MM.1S (cell line): ENCODE measurements at regions not wholly inside any gene's neighbourhood (a gene's known extent, or its start where the extent isn't known, plus 50 kb on each side); places are given as distances from the start of the nearest gene placed in this dataset.

ENCODE experiments used
- DNase-seq: peaks from one replicate; pipeline ENCODE4 v3.0.0-alpha.2; 2015
- H2AFZ ChIP-seq: fragments of 300-600 bp; sonication (generic); 2 replicates; pipeline ENCODE4 v1.6.0; 2016; ENCODE audit warnings: antibody characterized with exemption, low read length
- H3F3A ChIP-seq: fragments of 300-600 bp; sonication (generic); 2 replicates; pipeline ENCODE4 v1.6.1; 2016; ENCODE audit warnings: mild to moderate bottlenecking, antibody characterized with exemption, low read length, moderate library complexity, mixed read lengths; ENCODE audit not compliant: insufficient read depth
- H3K27ac ChIP-seq: fragments of 300-600 bp; sonication (generic); 2 replicates; pipeline ENCODE4 v1.5.1; 2016; ENCODE audit warnings: mild to moderate bottlenecking, low read length
- H3K27me3 ChIP-seq: fragments of 300-600 bp; sonication (generic); replicated peaks from 2 replicates; pipeline ENCODE4 v1.6.0; 2016; ENCODE audit warnings: low read length; ENCODE audit not compliant: insufficient read depth
- H3K36me3 ChIP-seq: fragments of 300-600 bp; sonication (generic); replicated peaks from 2 replicates; pipeline ENCODE4 v1.6.1; 2016; ENCODE audit warnings: mild to moderate bottlenecking, low read length, mixed read lengths; ENCODE audit not compliant: insufficient read depth
- H3K4me1 ChIP-seq: fragments of 300-600 bp; sonication (generic); 2 replicates; pipeline ENCODE4 v1.6.1; 2016; ENCODE audit warnings: low read length, mixed read lengths
- H3K4me2 ChIP-seq: fragments of 300-600 bp; sonication (generic); 2 replicates; pipeline ENCODE4 v1.6.0; 2016; ENCODE audit warnings: low read depth, low read length
- H3K4me3 ChIP-seq: fragments of 300-600 bp; sonication (generic); 2 replicates; pipeline ENCODE4 v1.5.1; 2016; ENCODE audit warnings: low read length, mixed read lengths
- H3K79me2 ChIP-seq: fragments of 300-600 bp; sonication (generic); 2 replicates; pipeline ENCODE4 v1.6.1; 2016; ENCODE audit warnings: mixed run types, low read length, mixed read lengths
- H3K9ac ChIP-seq: fragments of 300-600 bp; sonication (generic); 2 replicates; pipeline ENCODE4 v1.6.1; 2016; ENCODE audit warnings: low read length, mixed read lengths
- H3K9me2 ChIP-seq: fragments of 300-600 bp; sonication (generic); replicated peaks from 2 replicates; pipeline ENCODE4 v1.6.1; 2016; ENCODE audit warnings: mild to moderate bottlenecking, low read length, mixed read lengths; ENCODE audit not compliant: insufficient read depth
- H3K9me3 ChIP-seq: fragments of 300-600 bp; sonication (generic); replicated peaks from 2 replicates; pipeline ENCODE4 v1.6.1; 2016; ENCODE audit warnings: mild to moderate bottlenecking, low read length, mixed read lengths; ENCODE audit not compliant: insufficient read depth
- H4K20me1 ChIP-seq: fragments of 300-600 bp; sonication (generic); 2 replicates; pipeline ENCODE4 v1.6.1; 2016; ENCODE audit warnings: mild to moderate bottlenecking, low read length, moderate library complexity, mixed read lengths; ENCODE audit not compliant: insufficient read depth
- CTCF ChIP-seq: fragments of 300-600 bp; sonication (generic); IDR thresholded peaks from 2 replicates; pipeline ENCODE4 v1.5.1; 2016; ENCODE audit warnings: antibody characterized with exemption, low read length, mixed read lengths
- EZH2 ChIP-seq: fragments of 300-600 bp; sonication (generic); optimal IDR thresholded peaks from 2 replicates; pipeline ENCODE3; 2017; ENCODE audit warnings: low read depth, mild to moderate bottlenecking, antibody characterized with exemption, low read length, mixed read lengths
- EZH2phosphoT487 ChIP-seq: fragments of 300-600 bp; sonication (generic); IDR thresholded peaks from 2 replicates; pipeline ENCODE4 v1.6.1; 2018; ENCODE audit warnings: antibody characterized with exemption, low read length

- H3K36me3 ChIP-seq, result no peaks in the 10 kb centered on the region
- H3K4me1 ChIP-seq, result no peaks in the 10 kb centered on the region
Measured at GRCh38 chr17:12522336-12522735, 143.4 kb upstream of the MYOCD start.

DNA sequence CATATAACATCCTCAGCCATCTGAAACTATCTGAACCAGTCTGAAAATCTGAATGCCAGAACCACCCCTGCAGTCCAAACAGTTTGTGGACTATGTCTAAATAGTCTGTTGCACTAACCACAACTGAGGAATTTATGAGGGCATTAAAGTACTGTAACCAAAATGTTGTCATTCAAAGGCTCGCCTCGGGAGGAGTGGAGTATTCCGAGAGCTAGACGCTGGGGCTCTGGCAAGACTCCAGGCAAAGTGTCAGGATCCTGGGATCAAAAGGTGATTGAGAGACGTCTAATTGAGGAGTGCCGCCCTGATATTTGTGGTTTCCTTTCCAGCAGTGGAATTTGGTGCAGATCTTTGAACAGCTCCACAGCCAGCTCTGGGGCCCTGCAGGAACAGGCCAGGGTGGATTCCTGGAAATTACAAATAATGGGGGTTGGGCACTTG, 142.9 kb upstream of the MYOCD start:
- Histone ChIP-seq H3F3A (no peaks in the 10 kb centered on the region), H4K20me1 (no peaks in the 10 kb centered on the region), H2AFZ (no peak overlapping the region), H3K9me2 (no peaks in the 10 kb centered on the region), H3K27me3 (no peaks in the 10 kb centered on the region), H3K9me3 (no peaks in the 10 kb centered on the region), H3K27ac (no peak overlapping the region), H3K4me3 (no peak overlapping the region), H3K4me2 (no peak overlapping the region), H3K36me3 (no peaks in the 10 kb centered on the region), H3K9ac (no peak overlapping the region), H3K4me1 (no peaks in the 10 kb centered on the region), H3K79me2 (no peaks in the 10 kb centered on the region)
- TF ChIP-seq CTCF, result no peak
- TF ChIP-seq EZH2phosphoT487, result no peak
- no peak for TF ChIP-seq EZH2
- no peak for DNase-seq

More at GRCh38 chr17:12522336-12522735, 143.4 kb upstream of the MYOCD start:
- Histone ChIP-seq H3K9ac (no peak overlapping the region), H2AFZ (no peak overlapping the region), H3K9me2 (no peaks in the 10 kb centered on the region), H3K4me2 (no peak overlapping the region), H3K79me2 (no peaks in the 10 kb centered on the region), H4K20me1 (no peaks in the 10 kb centered on the region), H3F3A (no peaks in the 10 kb centered on the region), H3K9me3 (no peaks in the 10 kb centered on the region), H3K27ac (no peak overlapping the region), H3K27me3 (no peaks in the 10 kb centered on the region), H3K4me3 (no peak overlapping the region)
- no peak for TF ChIP-seq CTCF
- TF ChIP-seq EZH2, result no peak
- TF ChIP-seq EZH2phosphoT487, result no peak
- no peak for DNase-seq

DNA sequence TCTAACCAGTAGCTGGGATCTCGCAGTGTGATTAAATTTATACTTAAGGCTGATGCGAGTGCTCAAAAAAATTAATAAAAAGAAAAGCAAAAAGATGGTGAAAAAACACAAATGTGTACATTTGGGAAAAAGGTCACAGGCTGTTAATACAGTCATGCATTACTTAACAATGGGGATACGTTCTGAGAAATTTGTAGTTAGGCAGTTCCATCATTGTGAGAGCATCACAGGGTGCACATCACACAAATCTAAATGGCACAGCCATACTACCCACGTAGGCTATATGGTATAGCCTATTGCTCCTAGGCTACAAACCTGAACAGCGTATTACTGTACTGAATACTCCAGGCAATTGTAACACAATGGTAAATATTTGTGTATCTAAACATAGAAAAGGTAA, 142.4 kb upstream of the MYOCD start:
- no peaks in the 10 kb centered on the region for H3K27me3 ChIP-seq
- H3F3A ChIP-seq, result no peaks in the 10 kb centered on the region
- H3K9ac ChIP-seq, result no peak overlapping the region
- no peaks in the 10 kb centered on the region for H3K36me3 ChIP-seq
- no peak for DNase-seq
- no peak for TF ChIP-seq EZH2
- TF ChIP-seq CTCF, result no peak
- TF ChIP-seq EZH2phosphoT487, result no peak
- H4K20me1 ChIP-seq, result no peaks in the 10 kb centered on the region
- H3K9me3 ChIP-seq, result no peaks in the 10 kb centered on the region
- H3K27ac ChIP-seq, result no peak overlapping the region
- H3K9me2 ChIP-seq, result no peaks in the 10 kb centered on the region
- no peaks in the 10 kb centered on the region for H3K79me2 ChIP-seq
- no peak overlapping the region for H2AFZ ChIP-seq
- H3K4me2 ChIP-seq, result no peak overlapping the region
- no peak overlapping the region for H3K4me3 ChIP-seq
- no peaks in the 10 kb centered on the region for H3K4me1 ChIP-seq
